GM18505 (cell line): ENCODE measurements at regions not wholly inside any gene's neighbourhood (a gene's known extent, or its start where the extent isn't known, plus 50 kb on each side); places are given as distances from the start of the nearest gene placed in this dataset.

Experiments used
- ATAC-seq: cut with Tn5 transposase; IDR thresholded peaks from one replicate; pipeline ENCODE4 v1.9.1; 2021; ENCODE audit not compliant: unreplicated experiment
- POLR2A ChIP-seq: IDR thresholded peaks from 4 replicates; pipeline ENCODE4 v1.6.1; 2011; ENCODE audit warnings: borderline replicate concordance; ENCODE audit not compliant: insufficient read depth, insufficient read length; ENCODE audit errors: extremely low read depth

DNA sequence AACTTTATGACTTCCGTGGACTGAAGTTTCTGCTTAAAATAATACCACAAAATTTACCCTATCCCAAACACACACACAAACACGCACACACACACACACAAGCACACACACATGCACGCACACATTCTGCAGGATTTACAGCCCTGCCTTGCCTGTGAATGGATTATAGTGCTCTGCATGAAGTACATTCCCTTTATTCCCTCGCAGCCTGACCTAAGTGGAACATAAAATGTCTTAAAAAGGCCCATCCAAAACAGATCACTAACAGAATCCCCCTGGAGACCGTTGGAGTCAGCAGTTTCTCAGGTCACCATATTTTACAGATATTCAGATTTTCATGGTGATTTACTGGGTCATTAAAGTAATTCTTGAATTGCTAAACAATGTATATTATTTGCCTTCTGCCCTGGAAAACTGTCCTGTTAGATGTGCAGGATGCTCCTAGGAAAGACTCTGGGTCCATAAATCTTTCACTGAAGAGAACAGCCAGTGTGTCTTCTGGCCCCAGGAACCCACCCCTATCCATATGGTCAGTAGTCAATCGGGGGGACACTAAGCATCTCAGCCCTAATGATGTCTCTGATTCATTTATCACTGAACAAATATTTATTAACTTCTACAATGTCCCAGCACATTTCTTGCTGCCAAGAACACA lies 587.7 kb upstream of the BOD1L1 start:
- TF ChIP-seq POLR2A, result no peak

GRCh38 chr4:14217401-14217800 lies 589.9 kb upstream of the BOD1L1 start:
- ATAC-seq, result no peak
- no peak for TF ChIP-seq POLR2A

More for the DNA sequence above, 587.7 kb upstream of the BOD1L1 start:
- no peak for ATAC-seq

- ATAC-seq, result no peak
- no peak for TF ChIP-seq POLR2A
Measured at GRCh38 chr4:14218641-14219040, 591.1 kb upstream of the BOD1L1 start.

- no peak for ATAC-seq
- TF ChIP-seq POLR2A, result no peak
Measured at GRCh38 chr4:14221176-14221575, 593.7 kb upstream of the BOD1L1 start.

DNA sequence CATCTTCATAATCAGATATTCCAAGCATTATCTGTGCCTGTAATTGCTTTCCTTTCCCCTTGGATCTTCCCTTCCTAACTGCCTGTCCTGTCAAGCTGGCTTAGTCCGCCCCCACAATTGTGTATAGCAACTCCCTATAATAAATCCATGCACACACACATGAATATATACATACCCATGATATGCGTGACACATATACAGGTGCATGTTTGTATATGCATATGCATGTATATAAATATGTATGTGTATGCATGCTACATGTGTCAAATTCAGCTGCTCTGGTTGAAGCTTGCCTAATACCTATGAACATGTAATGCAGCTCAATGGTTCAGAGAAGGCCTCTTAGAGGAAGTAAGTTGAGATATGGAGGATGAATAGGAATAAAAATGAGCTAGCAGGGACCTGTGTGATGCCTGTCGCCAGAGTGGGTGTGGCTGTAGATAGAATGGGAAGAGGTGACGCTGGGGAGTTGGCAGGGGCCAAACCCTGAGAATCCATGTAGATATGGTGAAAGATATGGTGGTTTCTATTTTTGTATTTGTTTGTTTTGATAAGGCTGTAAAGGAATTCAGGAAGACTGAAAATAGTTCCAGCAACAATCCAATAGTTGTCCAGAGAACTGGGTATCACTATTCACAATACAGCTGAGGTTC lies 595.0 kb upstream of the BOD1L1 start:
- ATAC-seq, result no peak
- no peak for TF ChIP-seq POLR2A

DNA sequence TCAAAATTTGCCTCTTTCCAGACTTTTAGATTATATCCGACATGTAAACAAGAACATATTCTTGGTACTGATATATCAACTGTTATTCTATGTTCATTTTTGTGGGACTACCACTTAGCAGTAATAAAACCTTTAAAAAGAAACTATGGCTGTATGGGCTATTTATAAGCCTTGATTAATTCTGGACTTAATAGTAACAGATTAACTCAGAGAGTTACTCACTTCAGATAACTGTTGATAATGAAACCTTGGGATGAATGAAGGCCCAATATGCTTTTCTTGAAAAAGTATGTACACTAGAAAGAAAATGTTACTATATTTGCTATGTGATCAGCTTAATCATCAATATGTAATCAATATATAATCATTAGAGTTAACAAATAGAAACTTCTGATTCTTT lies 595.9 kb upstream of the BOD1L1 start:
- no peak for TF ChIP-seq POLR2A
- ATAC-seq, result no peak

GRCh38 chr4:14225688-14226207 lies 598.2 kb upstream of the BOD1L1 start:
- no peak for TF ChIP-seq POLR2A
- no peak for ATAC-seq

DNA sequence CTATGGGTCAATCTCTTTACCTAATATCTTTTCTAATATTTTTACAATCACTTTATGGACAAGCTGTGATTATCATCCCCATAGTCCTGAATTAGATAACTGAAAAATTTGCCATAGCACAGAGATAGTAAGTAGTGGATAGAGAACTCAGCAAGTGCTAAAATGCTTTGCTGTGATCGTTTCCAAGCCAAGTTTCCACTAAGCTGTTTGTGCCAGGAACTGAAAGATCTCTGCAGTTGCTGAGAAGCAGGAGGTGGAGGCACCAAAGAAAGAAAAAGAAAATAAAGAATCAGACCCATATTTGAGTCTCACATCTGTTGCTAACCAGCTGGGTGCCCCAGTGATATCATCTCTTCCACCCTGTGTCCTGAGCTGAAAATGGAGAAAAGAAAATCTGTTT lies 605.6 kb upstream of the BOD1L1 start:
- TF ChIP-seq POLR2A, result no peak
- no peak for ATAC-seq

- no peak for TF ChIP-seq POLR2A
- no peak for ATAC-seq
Measured at GRCh38 chr4:14234307-14234706, 606.8 kb upstream of the BOD1L1 start.

DNA sequence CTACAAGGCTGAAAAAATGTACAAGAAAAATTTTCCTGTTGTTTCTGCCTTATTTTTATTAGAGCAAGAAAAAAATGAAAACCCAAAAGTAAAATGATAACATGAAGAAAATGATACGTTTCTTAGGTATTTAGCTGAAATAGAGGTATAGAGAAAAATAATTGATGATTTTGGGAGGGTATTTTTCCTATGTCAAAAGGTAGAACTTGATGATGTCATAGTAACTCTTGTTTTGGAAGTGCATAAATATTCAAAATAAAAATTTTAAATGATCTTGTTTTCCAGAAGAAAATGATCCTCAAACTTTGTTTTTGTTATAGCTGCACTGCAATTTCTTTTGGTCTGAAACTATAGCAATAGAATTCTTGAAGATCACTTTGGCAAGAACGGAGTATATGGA lies 608.8 kb upstream of the BOD1L1 start:
- ATAC-seq, result no peak
- TF ChIP-seq POLR2A, result no peak

DNA sequence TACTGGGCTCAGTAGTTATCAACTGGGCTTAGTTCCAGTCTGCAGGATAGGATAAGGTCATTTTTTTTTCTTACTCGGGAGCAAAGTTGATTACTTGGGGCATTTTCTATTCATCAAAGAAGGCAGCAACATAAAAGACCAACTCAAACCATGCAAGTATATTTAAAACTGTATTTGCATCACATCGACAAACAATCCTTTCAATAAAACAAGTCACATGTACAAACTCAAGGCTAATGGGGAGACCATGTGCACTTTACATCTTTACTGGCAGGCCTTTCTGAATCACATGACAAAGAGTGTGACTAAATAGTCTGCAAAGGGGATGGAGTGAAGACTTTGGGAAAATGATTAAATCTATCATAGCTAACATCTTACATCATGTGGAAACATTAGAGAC lies 610.4 kb upstream of the BOD1L1 start:
- ATAC-seq, result no peak

GRCh38 chr4:14241574-14241973 lies 614.0 kb upstream of the BOD1L1 start:
- TF ChIP-seq POLR2A, result no peak
- no peak for ATAC-seq

More for the DNA sequence above, 610.4 kb upstream of the BOD1L1 start:
- no peak for TF ChIP-seq POLR2A

GRCh38 chr4:14247767-14248166 lies 620.2 kb upstream of the BOD1L1 start:
- no peak for ATAC-seq
- TF ChIP-seq POLR2A, result no peak

DNA sequence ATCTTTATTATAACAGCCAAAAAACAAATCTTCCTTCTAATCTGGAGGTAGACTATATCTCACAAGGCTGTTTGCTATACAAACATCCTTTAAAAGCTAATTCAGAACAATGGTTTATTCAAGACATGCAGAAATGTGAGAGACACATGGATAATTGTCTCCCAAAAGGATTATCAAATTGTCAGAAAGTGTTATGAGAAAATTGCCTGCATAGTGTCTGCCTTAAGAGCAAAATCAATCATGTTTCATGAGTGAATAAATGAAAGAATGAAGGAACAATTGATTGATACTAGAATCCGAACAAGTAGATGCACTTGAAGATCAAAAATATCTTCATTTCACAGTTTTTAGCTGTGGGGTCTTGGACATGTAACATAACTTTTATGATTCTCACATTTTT lies 621.7 kb upstream of the BOD1L1 start:
- no peak for ATAC-seq

More for the DNA sequence above, 621.7 kb upstream of the BOD1L1 start:
- TF ChIP-seq POLR2A, result no peak
